ENCODE measurements at regions not wholly inside any gene's neighbourhood (a gene's known extent, or its start where the extent isn't known, plus 50 kb on each side); places are given as distances from the start of the nearest gene placed in this dataset.

DNA sequence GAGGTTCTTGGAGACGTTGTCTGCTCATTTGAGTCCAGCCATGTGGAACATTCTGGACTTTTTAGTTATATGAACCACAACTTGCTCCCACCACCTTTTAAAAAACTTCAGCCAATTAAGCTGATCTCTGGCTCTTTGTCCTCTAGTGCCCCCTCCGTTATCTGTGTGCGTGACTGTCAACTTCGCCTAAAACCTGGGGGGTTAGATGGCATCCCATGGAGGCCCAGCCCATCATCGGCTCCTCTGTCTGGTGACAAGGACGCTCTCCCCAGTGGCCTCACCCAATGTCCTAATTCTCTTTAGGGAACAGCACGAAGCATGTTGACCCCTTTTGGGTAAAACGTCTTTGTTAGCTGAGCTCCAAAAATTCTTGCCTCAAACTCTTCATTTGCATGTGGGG lies 341.0 kb upstream of the TNRC6C start:
- H3K4me3 Mint-ChIP-seq = no peak overlapping the region
- intact Hi-C loops (cut with micrococcal nuclease) = no loop called here
- peaks cover 4% of the 10 kb centered on the region for H3K4me1 Mint-ChIP-seq
- H3K27me3 Mint-ChIP-seq = peaks cover 6% of the 10 kb centered on the region
- DNase-seq (no peak), ATAC-seq (ENCODE audit: low read depth) (no peak)
- TF ChIP-seq, protein P1, sequence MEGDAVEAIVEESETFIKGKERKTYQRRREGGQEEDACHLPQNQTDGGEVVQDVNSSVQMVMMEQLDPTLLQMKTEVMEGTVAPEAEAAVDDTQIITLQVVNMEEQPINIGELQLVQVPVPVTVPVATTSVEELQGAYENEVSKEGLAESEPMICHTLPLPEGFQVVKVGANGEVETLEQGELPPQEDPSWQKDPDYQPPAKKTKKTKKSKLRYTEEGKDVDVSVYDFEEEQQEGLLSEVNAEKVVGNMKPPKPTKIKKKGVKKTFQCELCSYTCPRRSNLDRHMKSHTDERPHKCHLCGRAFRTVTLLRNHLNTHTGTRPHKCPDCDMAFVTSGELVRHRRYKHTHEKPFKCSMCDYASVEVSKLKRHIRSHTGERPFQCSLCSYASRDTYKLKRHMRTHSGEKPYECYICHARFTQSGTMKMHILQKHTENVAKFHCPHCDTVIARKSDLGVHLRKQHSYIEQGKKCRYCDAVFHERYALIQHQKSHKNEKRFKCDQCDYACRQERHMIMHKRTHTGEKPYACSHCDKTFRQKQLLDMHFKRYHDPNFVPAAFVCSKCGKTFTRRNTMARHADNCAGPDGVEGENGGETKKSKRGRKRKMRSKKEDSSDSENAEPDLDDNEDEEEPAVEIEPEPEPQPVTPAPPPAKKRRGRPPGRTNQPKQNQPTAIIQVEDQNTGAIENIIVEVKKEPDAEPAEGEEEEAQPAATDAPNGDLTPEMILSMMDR (IDR thresholded peaks at IDR 0.05) = no peak
- H3K27ac Mint-ChIP-seq = no peak overlapping the region
- ChIA-PET POLR2A (no interaction called here), CTCF (no interaction called here)
- no peaks in the 10 kb centered on the region for H3K9me3 Mint-ChIP-seq
- H3K36me3 Mint-ChIP-seq (ENCODE audit: low read depth) = no peaks in the 10 kb centered on the region

DNA sequence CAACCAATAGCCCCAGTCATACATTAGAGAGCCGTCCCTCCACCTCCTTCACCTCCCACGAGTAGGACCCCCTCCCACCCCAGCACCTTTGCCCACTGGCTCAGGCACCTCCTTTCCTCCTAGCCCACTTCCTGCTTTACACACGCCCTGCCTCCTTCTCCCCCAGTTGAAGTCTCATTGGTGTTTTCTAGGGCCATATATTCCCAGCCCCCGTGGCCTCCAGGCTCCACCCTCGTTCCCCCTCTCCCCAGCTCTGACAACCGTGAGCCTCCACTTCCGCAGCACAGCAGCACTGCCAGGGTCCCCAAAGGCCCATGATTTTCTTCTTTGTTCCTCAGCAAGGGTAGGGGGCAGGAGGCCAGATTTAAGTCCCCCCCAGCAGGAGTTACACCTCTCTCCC lies 340.3 kb upstream of the TNRC6C start:
- no peak overlapping the region for H3K27ac Mint-ChIP-seq
- ChIA-PET POLR2A (no interaction called here), CTCF (no interaction called here)
- H3K27me3 Mint-ChIP-seq = peaks cover 6% of the 10 kb centered on the region
- H3K4me3 Mint-ChIP-seq = no peak overlapping the region
- no peaks in the 10 kb centered on the region for H3K36me3 Mint-ChIP-seq (ENCODE audit: low read depth)
- TF ChIP-seq, protein P1 (IDR thresholded peaks at IDR 0.05) = no peak
- ATAC-seq (ENCODE audit: low read depth) (no peak), DNase-seq (no peak)
- H3K9me3 Mint-ChIP-seq = no peaks in the 10 kb centered on the region
- intact Hi-C loops (cut with micrococcal nuclease) = no loop called here
- peaks cover 4% of the 10 kb centered on the region for H3K4me1 Mint-ChIP-seq

DNA sequence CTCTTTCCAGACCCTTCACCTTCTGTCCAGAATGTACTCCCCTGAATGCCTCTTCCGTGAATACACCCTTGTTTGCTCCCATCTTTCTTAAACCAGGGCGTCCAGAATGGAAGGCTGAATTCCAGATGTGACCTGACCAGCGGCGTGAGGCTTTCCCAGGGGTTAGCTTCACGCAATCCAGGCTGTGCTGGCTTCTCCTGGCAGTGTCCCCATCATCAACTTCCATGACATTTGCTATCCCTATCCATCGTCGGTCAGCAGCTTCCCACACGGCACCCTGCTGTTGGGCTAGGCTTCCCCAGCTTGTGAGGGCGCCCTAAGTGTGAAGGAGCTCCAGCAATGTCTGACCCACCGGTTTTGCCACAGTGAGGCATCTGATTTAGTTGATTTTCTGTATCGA lies 339.8 kb upstream of the TNRC6C start:
- H3K4me1 Mint-ChIP-seq = peaks cover 4% of the 10 kb centered on the region
- no peaks in the 10 kb centered on the region for H3K36me3 Mint-ChIP-seq (ENCODE audit: low read depth)
- peaks cover 6% of the 10 kb centered on the region for H3K27me3 Mint-ChIP-seq
- CTCF ChIA-PET = no interaction called here
- POLR2A ChIA-PET = no interaction called here
- H3K9me3 Mint-ChIP-seq = no peaks in the 10 kb centered on the region
- no peak overlapping the region for H3K4me3 Mint-ChIP-seq
- TF ChIP-seq, protein P1 (IDR thresholded peaks at IDR 0.05) = no peak
- no peak for DNase-seq
- no peak overlapping the region for H3K27ac Mint-ChIP-seq
- intact Hi-C loops (cut with micrococcal nuclease) = no loop called here
- ATAC-seq (ENCODE audit: low read depth) = no peak

- H3K36me3 Mint-ChIP-seq (ENCODE audit: low read depth) = no peaks in the 10 kb centered on the region
- peaks cover 8% of the 10 kb centered on the region for H3K27me3 Mint-ChIP-seq
- no peak overlapping the region for H3K4me3 Mint-ChIP-seq
- POLR2A ChIA-PET = no interaction called here
- CTCF ChIA-PET = no interaction called here
- intact Hi-C loops (cut with micrococcal nuclease) = no loop called here
- peaks cover 4% of the 10 kb centered on the region for H3K4me1 Mint-ChIP-seq
- TF ChIP-seq, protein P1 (IDR thresholded peaks at IDR 0.05) = no peak
- no peak overlapping the region for H3K27ac Mint-ChIP-seq
- H3K9me3 Mint-ChIP-seq = no peaks in the 10 kb centered on the region
- DNase-seq (no peak), ATAC-seq (ENCODE audit: low read depth) (no peak)
Measured at GRCh38 chr17:77619326-77619725, 339.2 kb upstream of the TNRC6C start.

DNA sequence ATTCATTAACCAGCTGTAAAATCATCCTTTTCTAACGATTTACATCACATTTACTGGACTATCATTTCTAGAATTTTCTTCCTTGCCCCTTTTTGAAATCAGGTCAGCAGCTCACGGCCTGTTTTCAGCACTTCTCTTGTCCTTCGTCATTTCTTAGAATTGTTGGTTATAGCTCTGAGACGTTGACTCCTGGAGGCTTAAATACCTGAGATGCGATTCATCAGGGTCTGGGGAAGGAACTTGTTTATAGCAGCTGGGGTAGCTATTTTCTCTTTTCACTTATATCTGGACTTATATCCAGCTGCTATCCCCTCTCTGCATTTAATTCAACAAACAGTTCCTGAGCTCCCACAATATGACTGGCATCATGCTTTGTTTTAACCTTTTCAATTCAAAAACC lies 338.7 kb upstream of the TNRC6C start:
- peaks cover 4% of the 10 kb centered on the region for H3K4me1 Mint-ChIP-seq
- intact Hi-C loops (cut with micrococcal nuclease) = no loop called here
- POLR2A ChIA-PET = no interaction called here
- H3K4me3 Mint-ChIP-seq = no peak overlapping the region
- TF ChIP-seq, protein P1 (IDR thresholded peaks at IDR 0.05) = no peak
- no peak for DNase-seq
- H3K9me3 Mint-ChIP-seq = no peaks in the 10 kb centered on the region
- CTCF ChIA-PET = no interaction called here
- ATAC-seq (ENCODE audit: low read depth) = no peak
- no peaks in the 10 kb centered on the region for H3K36me3 Mint-ChIP-seq (ENCODE audit: low read depth)
- peaks cover 6% of the 10 kb centered on the region for H3K27me3 Mint-ChIP-seq
- H3K27ac Mint-ChIP-seq = no peak overlapping the region

Measured in activated B cell treated with CpG ODN at 0.5 μM for 24 hours (primary cell).